Left ventricle myocardium superior (tissue), 1 donor: ENCODE measurements at regions not wholly inside any gene's neighbourhood (a gene's known extent, or its start where the extent isn't known, plus 50 kb on each side); places are given as distances from the start of the nearest gene placed in this dataset.

Source experiments
- ATAC-seq: fragments of 200-7000 bp; cut with Tn5 transposase; one replicate; pipeline ENCODE4 v1.9.1; 2020; ENCODE audit warnings: mild to moderate bottlenecking, moderate library complexity
- DNase-seq: peaks from one replicate; pipeline ENCODE4 v3.0.0-alpha.2; 2020
- intact Hi-C: fragments of 100-400 bp; cut with micrococcal nuclease; formaldehyde crosslinking; loops from one replicate; pipeline ENCODE4 v1.11.0; 2022
- donor health status: DM: no; HTN: yes; CAD: no; lungs with severe emphysema.

- ATAC-seq (no peak), DNase-seq (no peak)
- intact Hi-C loops, result loop anchor here (10.0 kb wide), 1 partner anchor 376 kb away; no protein-coding TSS in a partner anchor
These were observed 213.7 kb upstream of the PLSCR5 start for GRCh38 chr3:146818866-146819265.

GRCh38 chr3:146818301-146818700 lies 213.2 kb upstream of the PLSCR5 start:
- DNase-seq (no peak), ATAC-seq (no peak)
- intact Hi-C loops, result loop anchor here (10.0 kb wide), 1 partner anchor 376 kb away; no protein-coding TSS in a partner anchor

- ATAC-seq (no peak), DNase-seq (no peak)
- intact Hi-C loops, result loop anchor here (10.0 kb wide), 1 partner anchor 377 kb away; no protein-coding TSS in a partner anchor
These were observed 212.6 kb upstream of the PLSCR5 start for GRCh38 chr3:146817704-146818103.

GRCh38 chr3:146814601-146815315 lies 209.6 kb upstream of the PLSCR5 start:
- DNase-seq (no peak), ATAC-seq (no peak)
- intact Hi-C loops, result loop anchor here (10.0 kb wide), 1 partner anchor 380 kb away; no protein-coding TSS in a partner anchor

GRCh38 chr3:146813496-146813895 lies 208.3 kb upstream of the PLSCR5 start:
- intact Hi-C loops, result loop anchor here (10.0 kb wide), 1 partner anchor 381 kb away; no protein-coding TSS in a partner anchor
- no peak for DNase-seq
- no peak for ATAC-seq

GRCh38 chr3:146803745-146804144 lies 198.6 kb upstream of the PLSCR5 start:
- ATAC-seq, result peak; percentile 35
- intact Hi-C loops, result no loop called here
- DNase-seq, result no peak

- ATAC-seq (no peak), DNase-seq (no peak)
- intact Hi-C loops, result no loop called here
These were observed 196.3 kb upstream of the PLSCR5 start for GRCh38 chr3:146801492-146801891.

GRCh38 chr3:146800484-146800883 lies 195.3 kb upstream of the PLSCR5 start:
- intact Hi-C loops, result no loop called here
- DNase-seq, result no peak
- ATAC-seq, result no peak

GRCh38 chr3:146796078-146796477 lies 190.9 kb upstream of the PLSCR5 start:
- intact Hi-C loops, result no loop called here
- DNase-seq, result no peak
- no peak for ATAC-seq

GRCh38 chr3:146783446-146783845 lies 178.3 kb upstream of the PLSCR5 start:
- no peak for DNase-seq
- intact Hi-C loops, result no loop called here
- ATAC-seq, result no peak

- intact Hi-C loops, result no loop called here
- ATAC-seq (no peak), DNase-seq (no peak)
These were observed 176.5 kb upstream of the PLSCR5 start for GRCh38 chr3:146781606-146782005.

GRCh38 chr3:146781059-146781458 lies 175.9 kb upstream of the PLSCR5 start:
- ATAC-seq (no peak), DNase-seq (no peak)
- intact Hi-C loops, result no loop called here

GRCh38 chr3:146780251-146780650 lies 175.1 kb upstream of the PLSCR5 start:
- intact Hi-C loops, result no loop called here
- ATAC-seq (no peak), DNase-seq (no peak)

GRCh38 chr3:146777941-146778340 lies 172.8 kb upstream of the PLSCR5 start:
- DNase-seq (no peak), ATAC-seq (no peak)
- intact Hi-C loops, result no loop called here

- ATAC-seq, result no peak
- intact Hi-C loops, result no loop called here
- DNase-seq, result peak; percentile 17
These were observed 167.1 kb upstream of the PLSCR5 start for GRCh38 chr3:146772211-146772743.

GRCh38 chr3:146770881-146771280 lies 165.7 kb upstream of the PLSCR5 start:
- intact Hi-C loops, result no loop called here
- no peak for ATAC-seq

GRCh38 chr3:146770301-146770700 lies 165.2 kb upstream of the PLSCR5 start:
- intact Hi-C loops, result no loop called here
- DNase-seq (no peak), ATAC-seq (no peak)

More at GRCh38 chr3:146770881-146771280, 165.7 kb upstream of the PLSCR5 start:
- DNase-seq, result no peak

- no peak for ATAC-seq
- intact Hi-C loops, result no loop called here
- DNase-seq, result no peak
These were observed 152.6 kb upstream of the PLSCR5 start for GRCh38 chr3:146757759-146758158.

GRCh38 chr3:146750196-146750595 lies 145.1 kb upstream of the PLSCR5 start:
- intact Hi-C loops, result no loop called here
- no peak for DNase-seq
- peak; percentile 71 for ATAC-seq

- intact Hi-C loops, result no loop called here
- DNase-seq (no peak), ATAC-seq (peak; percentile 28)
These were observed 142.8 kb upstream of the PLSCR5 start for GRCh38 chr3:146747928-146748327.

- intact Hi-C loops, result no loop called here
- no peak for ATAC-seq
- DNase-seq, result no peak
These were observed 141.9 kb upstream of the PLSCR5 start for GRCh38 chr3:146747051-146747450.
